ENCODE measurements at regions not wholly inside any gene's neighbourhood (a gene's known extent, or its start where the extent isn't known, plus 50 kb on each side); places are given as distances from the start of the nearest gene placed in this dataset.

- Histone ChIP-seq H3K36me3 (ENCODE audit: insufficient read depth, low read length, poor library complexity, severe bottlenecking) (no peaks in the 10 kb centered on the region), H3K9me3 (ENCODE audit: low read depth, low read length, poor library complexity, severe bottlenecking) (no peaks in the 10 kb centered on the region), H3K4me1 (ENCODE audit: insufficient read depth, low read length, poor library complexity, severe bottlenecking) (no peaks in the 10 kb centered on the region), H3K4me3 (ENCODE audit: low read depth, low read length, poor library complexity, severe bottlenecking) (no peak overlapping the region), H3K27ac (ENCODE audit: low read depth, low read length, poor library complexity, severe bottlenecking) (no peak overlapping the region), H3K27me3 (replicated peaks; ENCODE audit: insufficient read depth, low read depth, low read length, poor library complexity) (peaks cover 10% of the 10 kb centered on the region)
- CTCF ChIA-PET = no interaction called here
- no peak for DNase-seq (ENCODE audit: low spot score)
- intact Hi-C loops (cut with micrococcal nuclease; ENCODE audit: unreplicated experiment) = no loop called here
- POLR2A ChIA-PET (ENCODE audit: low non-redundant PET) = no interaction called here
- no TSS peak for BruUV-seq (replicated peaks)
- no peak for TF ChIP-seq CTCF (conservative IDR thresholded peaks at IDR 0.05; ENCODE audit: low read depth, low read length)
- no peak for TF ChIP-seq EZH2 (IDR thresholded peaks at IDR 0.05; ENCODE audit: borderline replicate concordance, low read depth, low read length, poor library complexity, severe bottlenecking)
Observed at GRCh38 chr5:174818430-174818829, 94.0 kb downstream of the MSX2 start.

GRCh38 chr5:174817610-174818009 is 93.2 kb downstream of the MSX2 start:
- POLR2A ChIA-PET (ENCODE audit: low non-redundant PET) = no interaction called here
- TF ChIP-seq CTCF (conservative IDR thresholded peaks at IDR 0.05; ENCODE audit: low read depth, low read length) (no peak), EZH2 (IDR thresholded peaks at IDR 0.05; ENCODE audit: borderline replicate concordance, low read depth, low read length, poor library complexity, severe bottlenecking) (no peak)
- Histone ChIP-seq H3K4me1 (ENCODE audit: insufficient read depth, low read length, poor library complexity, severe bottlenecking) (no peaks in the 10 kb centered on the region), H3K27ac (ENCODE audit: low read depth, low read length, poor library complexity, severe bottlenecking) (no peak overlapping the region), H3K9me3 (ENCODE audit: low read depth, low read length, poor library complexity, severe bottlenecking) (no peaks in the 10 kb centered on the region), H3K27me3 (replicated peaks; ENCODE audit: insufficient read depth, low read depth, low read length, poor library complexity) (peaks cover 10% of the 10 kb centered on the region), H3K36me3 (ENCODE audit: insufficient read depth, low read length, poor library complexity, severe bottlenecking) (no peaks in the 10 kb centered on the region), H3K4me3 (ENCODE audit: low read depth, low read length, poor library complexity, severe bottlenecking) (no peak overlapping the region)
- intact Hi-C loops (cut with micrococcal nuclease; ENCODE audit: unreplicated experiment) = no loop called here
- BruUV-seq (replicated peaks) = no TSS peak
- CTCF ChIA-PET = no interaction called here
- no peak for DNase-seq (ENCODE audit: low spot score)

DNA sequence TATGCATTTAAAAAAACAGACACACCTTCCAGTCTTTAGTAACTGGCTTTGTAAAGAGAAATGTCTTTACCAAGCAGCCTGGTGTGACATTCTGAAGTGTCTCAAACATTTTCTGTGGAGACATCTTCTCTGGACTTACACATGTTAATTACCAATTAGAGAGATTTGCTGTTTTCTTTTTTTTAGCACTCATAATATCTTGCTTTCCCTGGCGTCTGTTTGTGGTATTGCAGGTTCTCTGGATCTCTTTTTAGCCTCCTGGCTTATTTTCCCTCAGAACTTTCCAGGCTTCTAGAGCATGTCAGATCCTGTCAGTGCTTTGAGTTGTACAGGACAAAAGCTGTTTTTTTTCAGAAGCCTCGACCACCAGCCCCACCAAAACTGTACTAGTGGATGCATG is 92.5 kb downstream of the MSX2 start:
- Histone ChIP-seq H3K27me3 (replicated peaks; ENCODE audit: insufficient read depth, low read depth, low read length, poor library complexity) (peaks cover 10% of the 10 kb centered on the region), H3K36me3 (ENCODE audit: insufficient read depth, low read length, poor library complexity, severe bottlenecking) (no peaks in the 10 kb centered on the region), H3K9me3 (ENCODE audit: low read depth, low read length, poor library complexity, severe bottlenecking) (no peaks in the 10 kb centered on the region), H3K4me3 (ENCODE audit: low read depth, low read length, poor library complexity, severe bottlenecking) (no peak overlapping the region), H3K4me1 (ENCODE audit: insufficient read depth, low read length, poor library complexity, severe bottlenecking) (no peaks in the 10 kb centered on the region), H3K27ac (ENCODE audit: low read depth, low read length, poor library complexity, severe bottlenecking) (no peak overlapping the region)
- intact Hi-C loops (cut with micrococcal nuclease; ENCODE audit: unreplicated experiment) = no loop called here
- CTCF ChIA-PET = no interaction called here
- POLR2A ChIA-PET (ENCODE audit: low non-redundant PET) = no interaction called here
- no peak for DNase-seq (ENCODE audit: low spot score)
- BruUV-seq (replicated peaks) = no TSS peak
- TF ChIP-seq CTCF (conservative IDR thresholded peaks at IDR 0.05; ENCODE audit: low read depth, low read length) (peak; percentile 44), EZH2 (IDR thresholded peaks at IDR 0.05; ENCODE audit: borderline replicate concordance, low read depth, low read length, poor library complexity, severe bottlenecking) (no peak)

All from A673 (cell line).